NCI-H1092 treated with DMSO at 0.1 percent for 48 hours (cell line): ENCODE measurements at regions not wholly inside any gene's neighbourhood (a gene's known extent, or its start where the extent isn't known, plus 50 kb on each side); places are given as distances from the start of the nearest gene placed in this dataset.
"Not testable (repeated sequence)": the region's sequence is repeated elsewhere in the genome, so short reads cannot be mapped to it uniquely, and the experiment has no call there.

Source experiments
- DNase-seq: peaks from one replicate; lab custom pipeline; 2025; lab: John Stamatoyannopoulos, UW

DNA sequence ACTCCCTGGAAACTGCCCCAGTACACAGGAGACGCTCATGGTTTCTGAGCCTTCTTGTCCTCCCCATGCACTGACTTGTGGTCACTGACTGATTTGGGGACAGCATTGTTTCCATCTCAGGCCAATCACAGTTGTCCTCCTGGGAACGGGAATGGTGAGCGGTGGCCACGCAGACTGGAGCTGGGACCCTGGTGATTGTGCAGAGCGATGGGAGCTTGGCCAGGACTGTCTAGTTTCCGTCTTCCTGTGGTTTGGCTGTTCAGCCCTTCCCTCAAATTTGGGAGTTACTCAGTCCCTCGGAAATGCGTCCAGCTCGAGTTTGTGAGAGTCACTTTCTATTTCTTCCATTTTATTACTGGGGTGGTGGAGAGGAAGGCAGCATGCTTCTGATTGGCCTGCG, 250.9 kb downstream of the ACTR3B start:
- DNase-seq = no peak

DNA sequence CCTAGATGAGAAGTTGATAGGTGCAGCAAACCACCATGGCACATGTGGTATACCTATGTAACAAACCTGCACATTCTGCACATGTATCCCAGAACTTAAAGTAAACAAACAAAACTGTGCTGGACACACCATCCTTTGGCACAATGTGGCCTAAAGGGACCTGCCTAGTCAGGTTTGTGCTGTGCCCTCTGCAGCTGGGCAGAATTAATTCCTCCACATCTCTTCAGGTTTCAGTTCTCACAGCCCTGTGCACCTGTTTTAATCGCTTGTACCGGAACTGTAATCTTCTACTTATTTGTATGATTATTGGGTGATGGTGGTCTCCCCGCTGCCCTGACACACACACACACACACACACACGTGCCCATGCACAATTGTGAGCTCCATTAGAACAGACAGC, 252.7 kb downstream of the ACTR3B start:
- no peak for DNase-seq

GRCh38 chr7:153017223-153017622, 257.7 kb downstream of the ACTR3B start:
- DNase-seq = no peak

DNA sequence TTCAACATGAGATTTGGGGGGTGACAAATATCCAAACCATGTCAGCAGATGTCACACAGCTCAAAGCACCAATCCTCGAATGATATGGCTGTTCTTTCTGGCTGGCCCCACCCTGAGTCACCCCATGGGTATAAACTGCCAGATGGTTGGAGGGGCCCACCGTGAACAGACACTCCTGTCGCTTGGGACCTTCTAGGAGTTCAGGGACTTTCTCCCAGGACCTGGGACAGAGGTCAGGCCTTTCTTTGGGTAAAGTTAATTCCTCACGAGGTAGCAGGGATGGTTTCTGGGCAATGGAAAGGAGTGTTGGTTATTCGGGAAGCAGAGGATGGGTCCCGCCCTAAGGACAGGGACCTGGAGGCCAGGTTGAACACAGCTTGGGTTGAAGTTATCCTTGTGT, 262.0 kb downstream of the ACTR3B start:
- DNase-seq = no peak

GRCh38 chr7:153022475-153023193, 263.1 kb downstream of the ACTR3B start:
- no peak for DNase-seq

DNA sequence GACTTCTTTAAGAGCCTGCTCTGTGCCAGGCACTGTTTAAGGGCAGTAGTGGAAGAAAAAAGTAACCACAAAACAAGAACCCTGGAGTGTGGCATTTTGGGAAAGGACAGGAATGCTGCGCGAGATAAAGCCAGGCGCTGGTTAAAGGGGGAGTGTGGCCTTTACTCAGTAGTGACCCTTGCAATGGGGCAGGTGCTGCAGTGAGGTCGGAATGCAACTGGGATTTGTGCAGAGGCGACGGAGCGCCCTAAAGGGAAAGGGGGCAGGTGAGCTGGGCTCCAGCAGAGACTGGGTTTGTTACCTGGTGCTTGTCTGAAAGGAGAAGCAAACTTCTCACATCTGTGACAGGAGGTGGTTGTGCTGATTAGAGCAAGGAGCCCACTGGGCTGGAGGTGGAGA, 263.6 kb downstream of the ACTR3B start:
- DNase-seq = no peak

DNA sequence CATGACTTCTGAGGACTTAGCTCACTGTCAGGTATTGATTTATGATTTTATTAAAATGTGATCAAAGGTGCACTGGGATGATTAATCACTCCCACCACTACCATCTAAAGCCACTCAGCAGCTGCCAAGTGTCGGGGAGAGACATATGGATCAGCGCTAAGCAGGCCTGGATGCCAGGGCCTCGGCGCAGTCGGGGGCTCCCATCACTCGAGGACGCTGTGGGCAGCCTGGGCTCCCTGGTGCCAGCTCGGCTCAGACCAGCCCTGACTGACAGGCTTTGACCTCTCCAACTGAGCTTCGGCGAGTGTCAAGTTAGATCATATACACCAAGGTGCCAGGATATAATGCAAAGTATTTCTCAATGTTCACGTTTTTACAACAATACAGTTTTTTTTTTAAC, 267.7 kb downstream of the ACTR3B start:
- DNase-seq = no peak

GRCh38 chr7:153027904-153028303, 268.4 kb downstream of the ACTR3B start:
- DNase-seq = no peak

DNA sequence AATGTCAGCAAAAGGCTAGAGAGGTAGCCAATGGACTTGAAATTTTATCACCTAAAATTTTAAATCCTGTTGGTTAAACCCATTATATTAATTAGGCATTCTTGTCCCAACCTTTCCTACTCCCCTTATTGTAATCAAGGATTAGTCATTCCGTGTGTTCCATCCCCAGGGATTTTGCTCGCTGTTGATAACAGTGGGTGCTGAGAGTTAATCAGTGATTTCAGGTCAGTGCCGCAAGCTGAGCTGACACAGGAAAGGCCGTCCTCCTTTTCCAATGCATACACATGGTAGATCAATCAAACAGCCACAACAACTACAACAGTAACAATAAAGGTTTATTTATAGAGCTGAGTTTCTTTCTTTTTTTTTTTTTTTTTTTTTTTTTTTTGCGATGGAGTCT, 271.4 kb downstream of the ACTR3B start:
- DNase-seq = no peak

GRCh38 chr7:153034791-153035190, 275.2 kb downstream of the ACTR3B start:
- DNase-seq = no peak

- DNase-seq = no peak
These were observed 277.0 kb downstream of the ACTR3B start for GRCh38 chr7:153036396-153037063.

GRCh38 chr7:153043440-153043839, 283.9 kb downstream of the ACTR3B start:
- no peak for DNase-seq

- DNase-seq = no peak
These were observed 285.4 kb downstream of the ACTR3B start for GRCh38 chr7:153044981-153045380.

DNA sequence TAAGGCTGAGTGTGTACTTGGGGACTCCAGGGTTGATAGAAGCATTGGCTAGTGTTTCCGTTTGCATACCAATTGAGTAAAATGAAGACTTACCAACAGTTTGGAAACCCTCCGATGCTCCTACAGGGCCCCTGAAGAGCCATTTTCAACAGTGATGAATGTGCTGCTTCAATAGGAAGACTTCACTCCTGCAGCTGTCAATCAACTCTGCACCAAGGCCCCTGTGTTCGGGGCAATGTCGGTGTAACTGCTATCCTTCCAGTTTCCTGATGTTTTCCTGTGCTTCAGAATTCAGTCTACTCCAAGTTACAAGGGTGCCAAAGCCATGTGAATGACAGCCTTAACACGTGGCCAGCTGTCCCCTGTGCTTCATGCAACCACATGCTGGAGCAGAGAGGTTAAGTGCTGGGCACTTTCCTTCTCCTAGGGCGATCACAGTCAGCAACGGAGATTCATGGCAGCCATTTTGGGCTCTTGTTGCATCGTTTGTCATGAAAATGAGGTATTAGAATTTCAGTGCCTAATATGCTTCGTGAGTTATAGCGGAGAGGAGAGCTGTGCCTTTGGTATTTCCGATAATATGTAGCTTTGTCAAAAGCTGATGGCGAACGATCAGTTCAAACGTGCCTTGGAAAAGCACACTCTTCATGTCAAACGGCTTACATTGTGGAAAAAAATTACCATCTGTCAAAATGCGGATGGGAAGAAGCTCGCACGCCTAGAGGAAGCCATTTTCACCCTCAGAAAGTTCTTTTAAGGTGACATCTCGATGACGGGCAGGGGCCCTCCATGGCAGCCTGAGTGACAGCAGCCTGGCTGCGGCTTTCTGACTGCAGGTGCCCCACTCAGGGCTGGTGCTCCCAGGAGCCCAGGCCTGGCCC, 287.8 kb downstream of the ACTR3B start:
- no peak for DNase-seq

- no peak for DNase-seq
These were observed 292.7 kb downstream of the ACTR3B start for GRCh38 chr7:153052206-153052605.

GRCh38 chr7:153061910-153062528, 302.5 kb downstream of the ACTR3B start:
- no peak for DNase-seq

GRCh38 chr7:153065051-153065450, 305.5 kb downstream of the ACTR3B start:
- DNase-seq = no peak

GRCh38 chr7:153066711-153067110, 307.2 kb downstream of the ACTR3B start:
- no peak for DNase-seq

GRCh38 chr7:153070141-153070540, 310.6 kb downstream of the ACTR3B start:
- DNase-seq = no peak

DNA sequence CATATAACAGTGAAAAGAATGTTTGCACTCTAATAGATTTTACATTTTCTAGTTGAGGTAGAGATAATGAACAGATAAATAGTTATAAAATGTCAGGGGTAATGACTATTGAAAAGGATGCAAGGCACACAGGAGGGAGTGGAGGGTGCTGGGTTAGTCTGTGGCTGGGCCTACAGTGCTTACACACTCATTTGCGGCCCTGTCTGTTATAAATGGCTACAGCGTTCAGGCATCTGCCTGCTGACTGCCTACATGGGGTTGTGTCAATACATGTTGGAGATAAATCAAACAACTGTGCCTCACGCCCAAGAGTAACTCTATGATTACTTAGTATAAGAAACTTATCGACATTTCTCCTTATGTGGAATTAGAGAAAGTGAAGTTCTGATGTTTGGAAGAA, 313.3 kb downstream of the ACTR3B start:
- DNase-seq = no peak

GRCh38 chr7:153076289-153076688, 316.7 kb downstream of the ACTR3B start:
- not testable (repeated sequence) for DNase-seq

- no peak for DNase-seq
These were observed 321.9 kb downstream of the ACTR3B start for GRCh38 chr7:153081496-153081895.
